ENCODE measurements at regions not wholly inside any gene's neighbourhood (a gene's known extent, or its start where the extent isn't known, plus 50 kb on each side); places are given as distances from the start of the nearest gene placed in this dataset.
"Not testable (repeated sequence)": the region's sequence is repeated elsewhere in the genome, so short reads cannot be mapped to it uniquely, and the experiment has no call there.

- no peak for DNase-seq (ENCODE audit: low read depth in 3 of 3)
Observed at GRCh38 chr3:110614186-110614585, 457.4 kb upstream of the NECTIN3 start.

DNA sequence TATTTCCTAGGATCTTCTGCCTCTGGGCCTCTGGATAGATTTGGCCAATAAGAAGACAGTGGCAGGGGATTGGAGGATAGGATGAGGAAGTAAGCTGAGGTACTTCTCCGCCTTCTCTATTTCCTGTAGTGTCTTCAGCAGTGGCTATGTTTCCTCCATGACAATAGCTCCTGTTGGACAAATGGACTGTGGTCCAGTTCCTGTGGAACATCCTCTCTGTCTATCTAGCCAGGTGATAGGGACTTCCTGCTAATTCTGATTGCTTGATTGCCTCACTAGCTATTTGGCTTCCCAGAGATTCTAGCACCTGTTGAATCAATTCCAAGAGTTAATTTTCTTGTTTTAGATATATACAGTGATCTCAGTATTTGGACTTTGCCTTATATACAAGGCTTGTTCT lies 456.2 kb upstream of the NECTIN3 start:
- no peak for DNase-seq (ENCODE audit: low read depth in 3 of 3)

DNA sequence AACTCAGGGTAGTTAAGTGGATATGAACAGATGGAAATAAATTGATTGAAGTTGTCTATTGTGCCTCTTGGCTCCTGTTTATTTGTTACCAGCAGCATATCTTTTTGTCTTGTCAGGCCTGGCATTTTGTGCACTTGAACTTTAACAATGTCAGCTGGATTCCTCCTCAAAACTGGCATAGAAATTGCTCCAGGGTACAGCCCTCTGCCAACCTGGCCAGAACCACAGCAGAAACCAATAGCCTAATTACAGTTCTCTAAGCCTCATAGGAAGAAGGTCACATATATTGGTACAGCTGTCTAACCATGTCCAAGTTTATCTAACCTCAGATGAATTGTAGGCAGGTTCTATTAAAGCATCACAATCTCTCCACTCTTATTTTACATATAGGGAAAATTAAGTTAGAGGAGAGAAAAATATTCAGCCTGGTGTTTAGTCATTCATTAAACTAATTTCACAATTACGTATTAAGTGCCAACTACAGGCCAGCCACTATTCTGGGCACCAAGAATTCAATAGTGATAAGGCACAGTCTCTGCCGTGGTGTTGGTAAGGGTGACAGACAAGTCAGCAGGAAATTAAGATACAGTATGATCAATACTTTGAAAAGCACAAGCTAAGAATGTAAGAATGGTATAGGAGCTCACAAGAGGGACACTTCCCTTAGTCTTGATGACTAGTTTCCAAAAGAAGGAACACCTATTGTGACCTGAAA lies 452.9 kb upstream of the NECTIN3 start:
- DNase-seq (ENCODE audit: low read depth in 3 of 3): no peak

GRCh38 chr3:110620118-110620517 lies 451.5 kb upstream of the NECTIN3 start:
- DNase-seq (ENCODE audit: low read depth in 3 of 3): no peak

GRCh38 chr3:110623571-110623970 lies 448.0 kb upstream of the NECTIN3 start:
- DNase-seq (ENCODE audit: low read depth in 3 of 3): no peak

DNA sequence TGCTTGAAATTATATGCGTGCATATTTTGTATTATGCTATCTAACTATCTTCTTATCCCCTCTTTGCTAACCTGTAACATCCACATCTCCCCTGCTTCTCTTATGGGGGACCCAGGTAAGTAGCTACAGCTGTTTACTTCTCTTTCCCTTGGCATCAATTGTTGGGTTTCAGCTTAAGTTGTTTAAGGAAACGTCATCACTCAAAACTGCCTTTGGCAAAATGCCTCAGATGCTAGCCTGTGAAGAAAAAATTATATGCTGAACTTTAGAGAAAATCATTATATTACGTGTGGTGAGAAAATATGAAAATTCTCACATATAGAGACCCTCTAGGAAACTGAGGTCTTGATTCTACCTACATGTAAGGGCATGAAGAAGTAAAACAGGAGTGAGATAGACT lies 447.0 kb upstream of the NECTIN3 start:
- DNase-seq (ENCODE audit: low read depth in 3 of 3): no peak

DNA sequence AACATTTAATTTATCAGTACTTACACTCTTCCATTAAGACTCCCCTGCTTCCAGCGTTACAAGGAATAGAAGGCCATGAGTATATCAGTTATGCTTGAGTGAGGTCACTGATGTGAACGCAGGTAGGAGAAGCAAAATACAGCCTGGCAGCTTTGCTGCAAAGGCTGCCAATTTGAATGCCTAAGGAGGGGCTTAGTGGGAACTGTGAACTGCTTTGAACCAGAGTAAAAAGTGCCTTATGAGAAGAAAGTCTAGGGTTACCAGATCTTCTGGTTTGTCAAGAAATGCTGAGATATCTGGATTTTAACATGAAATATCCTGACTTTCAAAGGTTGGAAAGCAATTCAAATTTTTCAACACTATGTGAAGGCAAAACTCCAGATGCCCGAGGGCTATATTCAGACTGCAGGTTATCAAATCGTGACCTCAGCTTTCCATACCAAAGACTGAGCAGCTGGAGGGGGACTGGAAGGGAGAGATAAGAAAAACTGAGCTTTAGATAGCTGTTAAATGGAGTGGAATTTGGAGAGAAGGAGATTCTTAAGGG lies 446.3 kb upstream of the NECTIN3 start:
- DNase-seq (ENCODE audit: low read depth in 3 of 3): no peak

GRCh38 chr3:110626652-110627111 lies 444.9 kb upstream of the NECTIN3 start:
- DNase-seq (ENCODE audit: low read depth in 3 of 3): not testable (repeated sequence)

DNA sequence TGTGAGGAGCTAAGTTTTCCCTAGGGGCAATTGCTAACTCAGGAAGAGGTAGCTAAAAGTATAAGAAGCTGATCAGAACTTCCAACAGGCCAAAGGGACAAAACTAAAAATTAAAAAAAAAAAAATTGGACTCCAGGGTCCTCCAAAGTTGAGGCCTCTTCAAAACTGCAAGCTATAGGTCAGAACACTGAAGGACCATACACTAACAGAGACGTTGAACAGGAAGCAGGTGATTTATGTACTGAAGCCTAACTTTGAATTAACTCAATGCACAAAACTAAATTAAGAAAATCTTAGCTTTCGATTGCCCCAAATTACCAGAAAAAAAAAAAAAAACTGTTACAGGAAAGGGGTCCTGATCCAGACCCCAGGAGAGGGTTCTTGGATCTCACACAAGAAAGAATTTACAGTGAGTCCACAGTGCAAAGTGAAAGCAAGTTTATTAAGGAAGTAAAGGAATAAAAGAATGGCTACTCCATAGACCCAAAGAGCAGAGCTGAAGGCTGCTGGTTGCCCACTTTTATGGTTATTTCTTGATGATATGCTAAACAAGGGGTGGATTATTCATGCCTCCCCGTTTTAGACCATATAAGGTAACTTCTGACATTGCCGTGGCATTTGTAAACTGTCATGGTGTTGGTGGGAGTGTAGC lies 442.8 kb upstream of the NECTIN3 start:
- DNase-seq (ENCODE audit: low read depth in 3 of 3): no peak

GRCh38 chr3:110629917-110630316 lies 441.7 kb upstream of the NECTIN3 start:
- no peak for DNase-seq (ENCODE audit: low read depth in 3 of 3)

DNA sequence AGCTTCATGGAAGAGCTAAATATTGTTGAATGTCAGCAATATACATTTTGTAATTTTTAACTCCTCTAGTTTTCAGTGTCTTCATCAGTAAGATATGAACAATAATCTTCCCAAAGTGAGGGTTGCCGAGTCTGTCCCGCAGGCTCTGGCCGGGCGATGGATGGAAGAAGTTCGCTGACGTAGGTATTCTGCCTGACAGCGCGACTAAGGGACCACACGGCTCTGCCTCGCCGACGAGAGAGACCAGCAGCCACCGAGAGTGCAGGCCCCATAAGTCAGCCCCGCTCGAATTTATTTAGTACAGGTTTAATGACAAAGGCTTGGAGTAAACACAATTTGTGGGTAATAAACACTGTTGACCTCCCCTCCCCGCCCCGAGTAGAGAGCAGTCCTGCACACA lies 427.4 kb upstream of the NECTIN3 start:
- no peak for DNase-seq (ENCODE audit: low read depth in 3 of 3)

DNA sequence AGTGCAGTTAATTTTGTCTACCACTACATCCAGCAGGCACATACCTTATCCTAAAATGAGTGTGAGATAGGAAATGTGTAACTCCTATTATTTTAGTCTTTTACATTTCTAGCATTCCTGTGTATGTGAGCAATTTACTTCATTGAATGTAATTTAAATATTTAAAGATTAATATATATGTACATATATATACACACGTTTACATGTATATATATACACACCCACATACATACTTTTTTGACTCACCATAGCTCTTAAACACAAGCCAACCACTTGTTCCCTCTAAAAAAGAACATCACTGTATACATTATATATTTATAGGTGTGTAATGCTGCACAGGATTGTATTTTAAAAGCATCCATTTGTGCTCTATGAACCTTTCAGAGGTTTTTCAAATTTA lies 425.6 kb upstream of the NECTIN3 start:
- DNase-seq (ENCODE audit: low read depth in 3 of 3): no peak

DNA sequence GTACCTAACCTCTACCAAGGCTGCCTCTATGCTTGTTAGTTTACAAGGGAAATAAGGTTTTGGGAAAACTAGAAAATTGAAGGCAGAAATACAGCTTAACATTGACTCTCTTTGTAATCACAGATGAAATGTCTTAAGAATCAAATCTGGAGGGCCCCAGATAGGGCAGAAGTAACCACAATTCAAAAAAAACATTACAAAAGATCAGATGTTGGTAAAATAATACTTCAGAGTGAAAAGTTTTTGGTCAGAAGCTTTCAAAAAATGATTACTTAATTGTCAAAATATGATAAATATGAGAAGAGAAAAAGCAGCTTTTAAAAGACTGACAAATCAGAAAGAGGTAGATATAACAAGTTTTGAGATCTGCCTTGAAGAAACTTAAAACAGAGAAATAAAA lies 425.1 kb upstream of the NECTIN3 start:
- DNase-seq (ENCODE audit: low read depth in 3 of 3): no peak

DNA sequence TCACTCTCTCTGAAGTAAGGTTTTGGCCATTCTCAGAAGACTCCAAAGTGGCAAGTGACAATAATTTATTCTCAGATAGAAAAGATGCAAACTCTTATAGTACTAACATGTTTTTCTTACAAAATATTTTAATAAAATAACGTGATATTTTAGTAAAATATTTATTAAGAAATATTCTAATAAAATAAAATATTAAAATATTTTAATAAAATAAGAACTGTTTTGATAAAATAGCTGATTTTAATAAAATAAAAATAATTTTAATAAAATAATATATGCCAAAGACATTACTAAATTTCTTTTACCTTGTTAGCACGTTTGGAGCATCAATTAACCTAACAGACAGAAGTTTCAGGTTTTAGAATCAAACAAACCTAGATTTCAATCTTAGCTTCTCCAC lies 424.0 kb upstream of the NECTIN3 start:
- no peak for DNase-seq (ENCODE audit: low read depth in 3 of 3)

DNA sequence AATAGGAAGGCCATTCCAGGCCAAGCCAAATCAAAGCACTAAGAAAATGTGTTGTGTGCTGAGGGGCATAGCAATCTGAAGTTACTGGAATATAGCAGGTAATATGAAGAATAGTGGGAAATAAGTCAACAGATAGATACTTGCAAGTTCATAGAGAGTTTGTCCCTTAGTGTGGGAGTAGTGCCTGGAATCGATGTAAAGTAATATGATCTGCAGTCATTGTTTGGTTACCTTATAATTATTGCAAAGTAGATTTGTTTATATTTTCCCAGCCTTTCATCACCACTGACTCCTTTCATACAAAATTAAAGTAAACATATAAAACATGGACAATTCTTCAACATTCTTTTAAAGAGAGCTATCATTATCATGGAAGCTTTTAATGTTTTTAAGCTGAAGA lies 420.9 kb upstream of the NECTIN3 start:
- DNase-seq (ENCODE audit: low read depth in 3 of 3): no peak

DNA sequence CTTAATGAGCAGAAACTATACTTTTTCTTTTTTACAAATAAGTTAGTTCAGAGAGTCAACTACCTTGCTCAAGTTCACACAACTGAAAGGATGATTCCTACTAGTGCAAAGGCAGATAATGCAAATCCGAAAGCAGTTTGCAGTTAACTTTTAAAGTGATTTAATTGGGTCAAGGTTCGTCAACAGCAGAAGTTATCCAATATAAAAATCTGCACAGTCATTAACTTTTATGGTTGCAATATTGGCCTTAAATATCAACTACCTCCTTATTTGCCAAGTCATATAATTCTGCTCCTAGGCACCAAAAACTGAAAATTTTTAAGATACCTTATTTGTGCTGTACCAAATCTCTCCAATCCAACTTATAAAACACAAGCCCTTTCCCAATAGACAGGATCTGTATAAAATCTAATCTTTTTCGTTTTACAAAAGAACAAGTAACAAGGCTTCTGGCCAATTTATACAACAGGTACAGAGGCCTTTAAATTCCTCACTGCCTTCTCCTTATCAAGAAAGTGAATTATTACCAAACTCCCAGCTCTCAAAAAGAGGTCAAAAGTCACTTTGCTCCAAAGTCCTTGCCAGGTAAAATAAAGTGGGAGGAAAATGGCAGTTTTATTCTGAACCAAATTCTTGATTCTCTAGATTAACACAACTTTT lies 416.6 kb upstream of the NECTIN3 start:
- no peak for DNase-seq (ENCODE audit: low read depth in 3 of 3)

DNA sequence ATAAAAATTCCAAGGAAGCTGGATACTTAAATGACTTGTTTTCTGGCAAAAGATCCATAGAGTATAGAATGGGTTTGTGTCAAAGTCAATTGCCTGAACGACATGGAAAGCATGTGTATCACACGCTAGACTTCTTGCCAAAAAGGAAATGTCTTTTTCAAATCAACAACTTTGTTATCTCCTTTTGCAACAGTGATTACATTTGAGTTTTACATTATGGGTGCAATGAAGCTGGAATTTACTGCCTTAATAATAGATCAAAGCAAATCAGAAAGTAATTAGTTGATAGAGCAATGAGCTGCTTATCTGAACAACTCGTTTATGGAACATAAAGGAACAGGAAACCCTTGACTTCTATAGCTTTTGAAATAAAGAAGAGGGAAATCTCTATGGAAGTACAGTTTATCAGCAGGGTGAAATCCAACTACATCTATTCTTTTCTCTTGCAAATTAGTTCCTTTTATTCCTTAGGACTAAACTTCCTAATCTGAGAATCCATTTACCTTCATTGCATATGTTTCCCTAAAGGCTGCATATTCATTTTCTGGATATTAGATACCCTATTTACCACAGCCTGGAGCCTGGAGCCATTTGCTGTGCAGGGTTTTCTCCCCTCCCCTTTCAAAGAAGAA lies 415.1 kb upstream of the NECTIN3 start:
- DNase-seq (ENCODE audit: low read depth in 3 of 3): no peak

DNA sequence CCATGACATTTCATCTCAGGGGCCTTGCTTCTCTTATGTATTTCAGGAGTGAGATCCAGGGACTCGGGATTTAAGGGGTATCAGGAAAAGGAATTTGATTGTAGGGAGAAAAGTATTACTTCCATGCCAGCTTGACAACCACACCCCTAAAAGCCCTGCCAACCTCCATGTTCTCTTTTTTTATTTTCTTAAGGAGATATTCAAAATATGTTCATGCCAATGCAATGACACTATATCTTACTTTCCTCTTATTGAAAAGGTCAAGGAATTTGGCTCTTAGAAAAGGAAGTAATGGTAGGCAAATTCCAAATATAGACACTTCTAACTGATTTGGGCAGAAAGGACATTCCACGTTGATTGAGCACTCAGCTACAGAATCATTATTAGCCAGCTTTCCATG lies 407.5 kb upstream of the NECTIN3 start:
- DNase-seq (ENCODE audit: low read depth in 3 of 3): no peak

- DNase-seq (ENCODE audit: low read depth in 3 of 3): no peak
Observed at GRCh38 chr3:110666495-110666894, 405.1 kb upstream of the NECTIN3 start.

DNA sequence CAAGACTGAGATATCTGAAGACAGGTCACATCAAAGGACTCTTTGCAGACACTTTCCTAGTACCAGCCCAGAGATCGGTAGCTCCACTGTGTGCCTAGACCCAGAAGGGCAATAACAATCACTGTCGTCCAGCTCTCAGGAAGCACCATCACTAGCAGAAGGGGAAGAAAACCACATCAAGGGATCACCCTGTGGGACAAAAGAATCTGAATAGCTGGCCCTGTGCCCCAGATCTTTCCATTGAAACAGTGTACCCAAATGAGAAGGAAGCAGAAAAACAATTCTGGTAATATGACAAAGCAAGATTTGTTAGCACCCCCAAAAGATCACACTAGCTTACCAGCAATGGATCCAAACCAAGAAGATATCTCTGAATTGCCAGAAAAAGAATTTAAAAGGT lies 404.4 kb upstream of the NECTIN3 start:
- no peak for DNase-seq (ENCODE audit: low read depth in 3 of 3)

GRCh38 chr3:110670407-110670806 lies 401.2 kb upstream of the NECTIN3 start:
- DNase-seq (ENCODE audit: low read depth in 3 of 3): no peak

GRCh38 chr3:110677506-110677905 lies 394.1 kb upstream of the NECTIN3 start:
- DNase-seq (ENCODE audit: low read depth in 3 of 3): no peak
